ENCODE measurements at regions not wholly inside any gene's neighbourhood (a gene's known extent, or its start where the extent isn't known, plus 50 kb on each side); places are given as distances from the start of the nearest gene placed in this dataset.

DNA sequence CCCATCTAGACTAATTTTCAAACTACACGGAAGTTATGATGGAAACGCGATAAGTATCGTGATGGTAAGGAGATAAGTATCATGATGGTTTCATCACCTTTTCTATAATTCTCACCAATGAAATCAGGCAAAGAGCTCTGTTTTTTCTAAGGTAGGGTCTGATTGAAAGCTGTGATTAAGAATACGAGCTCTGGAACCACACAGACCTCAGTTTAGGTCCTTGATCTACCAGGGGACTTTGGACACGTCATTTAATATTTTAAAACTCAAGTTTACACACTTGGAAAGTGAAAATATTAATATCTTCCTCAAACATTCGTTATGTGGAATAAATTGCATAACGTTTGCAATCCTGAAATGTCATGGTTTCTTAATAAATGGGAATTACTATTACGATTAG is 538.2 kb upstream of the CELF2 start:
- no peak for TF ChIP-seq CTCF (IDR thresholded peaks at IDR 0.05 in 2 of 3, conservative IDR thresholded peaks at IDR 0.05 in 1 of 3; ENCODE audit: borderline replicate concordance in 1 of 3, insufficient read depth in 1 of 3, low read depth in 2 of 3, low read length in 2 of 3)
- TF ChIP-seq SIN3A (IDR thresholded peaks at IDR 0.05; ENCODE audit: low read depth) = no peak
- no peak for TF ChIP-seq JUND (IDR thresholded peaks at IDR 0.05)
- TF ChIP-seq REST (IDR thresholded peaks at IDR 0.05; ENCODE audit: low read depth) = no peak
- no peak for TF ChIP-seq CEBPB (IDR thresholded peaks at IDR 0.05; ENCODE audit: low read depth)
- no peak for TF ChIP-seq POLR2AphosphoS5 (IDR thresholded peaks at IDR 0.05; ENCODE audit: low read depth, low read length)
- no peak for TF ChIP-seq EGR1 (IDR thresholded peaks at IDR 0.05; ENCODE audit: low read depth)
- no peak for TF ChIP-seq YY1 (IDR thresholded peaks at IDR 0.05; ENCODE audit: extremely low read depth, insufficient replicate concordance, low read depth, low read length)

All from HCT116 (cell line).